GM18870 (cell line): ENCODE measurements at regions not wholly inside any gene's neighbourhood (a gene's known extent, or its start where the extent isn't known, plus 50 kb on each side); places are given as distances from the start of the nearest gene placed in this dataset.

ENCODE experiments used
- ATAC-seq: cut with Tn5 transposase; IDR thresholded peaks from one replicate; pipeline ENCODE4 v1.9.1; 2021; ENCODE audit warnings: moderate library complexity; ENCODE audit not compliant: unreplicated experiment

- ATAC-seq, result no peak
Observed at GRCh38 chr5:128665747-128666355, 127.8 kb upstream of the FBN2 start.

GRCh38 chr5:128667152-128667551, 129.1 kb upstream of the FBN2 start:
- no peak for ATAC-seq

GRCh38 chr5:128667751-128668150, 129.7 kb upstream of the FBN2 start:
- no peak for ATAC-seq

- no peak for ATAC-seq
Observed at GRCh38 chr5:128668921-128669320, 130.9 kb upstream of the FBN2 start.

GRCh38 chr5:128669803-128670202, 131.8 kb upstream of the FBN2 start:
- ATAC-seq, result peak; percentile 46

- no peak for ATAC-seq
Observed at GRCh38 chr5:128671943-128672342, 133.9 kb upstream of the FBN2 start.

- no peak for ATAC-seq
Observed at GRCh38 chr5:128673000-128673399, 135.0 kb upstream of the FBN2 start.

GRCh38 chr5:128673411-128673957, 135.4 kb upstream of the FBN2 start:
- ATAC-seq, result no peak

GRCh38 chr5:128673970-128674369, 135.9 kb upstream of the FBN2 start:
- no peak for ATAC-seq

GRCh38 chr5:128674837-128675446, 136.9 kb upstream of the FBN2 start:
- peak; percentile 80 for ATAC-seq

GRCh38 chr5:128681096-128681495, 143.1 kb upstream of the FBN2 start:
- no peak for ATAC-seq

GRCh38 chr5:128681764-128682592, 143.9 kb upstream of the FBN2 start:
- no peak for ATAC-seq

GRCh38 chr5:128682669-128683068, 144.6 kb upstream of the FBN2 start:
- ATAC-seq, result no peak

- ATAC-seq, result no peak
Observed at GRCh38 chr5:128684961-128685360, 146.9 kb upstream of the FBN2 start.

GRCh38 chr5:128687930-128688329, 149.9 kb upstream of the FBN2 start:
- no peak for ATAC-seq

GRCh38 chr5:128693764-128694163, 155.7 kb upstream of the FBN2 start:
- no peak for ATAC-seq

- no peak for ATAC-seq
Observed at GRCh38 chr5:128695791-128696530, 157.9 kb upstream of the FBN2 start.

GRCh38 chr5:128701301-128701700, 163.3 kb upstream of the FBN2 start:
- ATAC-seq, result no peak

GRCh38 chr5:128703322-128703721, 165.3 kb upstream of the FBN2 start:
- ATAC-seq, result no peak

- no peak for ATAC-seq
Observed at GRCh38 chr5:128706269-128706668, 168.2 kb upstream of the FBN2 start.

- no peak for ATAC-seq
Observed at GRCh38 chr5:128708841-128709240, 170.8 kb upstream of the FBN2 start.
